Lower leg skin (tissue), 3 donors: ENCODE measurements at regions not wholly inside any gene's neighbourhood (a gene's known extent, or its start where the extent isn't known, plus 50 kb on each side); places are given as distances from the start of the nearest gene placed in this dataset.

Source experiments
- CTCF ChIP-seq, 3 donors: fragments of 450-650 bp; IDR thresholded peaks; one replicate each; pipeline ENCODE4 v1.5.1; 2016; ENCODE audit warnings: antibody characterized with exemption in 3 of 3, mild to moderate bottlenecking in 3 of 3, moderate library complexity in 2 of 3
- POLR2A ChIP-seq, 2 donors: fragments of 450-650 bp; IDR thresholded peaks; one replicate each; pipeline ENCODE4 v1.6.1; 2016 to 2017; ENCODE audit warnings: antibody characterized with exemption in 2 of 2, mild to moderate bottlenecking in 1 of 2, moderate library complexity in 1 of 2

GRCh38 chr7:156324201-156324600, 316.4 kb upstream of the RNF32 start:
- TF ChIP-seq CTCF (IDR thresholded peaks at IDR 0.05) = no peak
- no peak for TF ChIP-seq POLR2A (IDR thresholded peaks at IDR 0.05)
